ENCODE measurements at regions not wholly inside any gene's neighbourhood (a gene's known extent, or its start where the extent isn't known, plus 50 kb on each side); places are given as distances from the start of the nearest gene placed in this dataset.
"Not testable (repeated sequence)": the region's sequence is repeated elsewhere in the genome, so short reads cannot be mapped to it uniquely, and the experiment has no call there.

GRCh38 chr2:235105821-235106359 lies 154.1 kb downstream of the SH3BP4 start:
- no peak for DNase-seq

GRCh38 chr2:235106874-235107639 lies 155.2 kb downstream of the SH3BP4 start:
- DNase-seq: peak; percentile 43

- no peak for DNase-seq
These were observed 155.8 kb downstream of the SH3BP4 start for GRCh38 chr2:235107640-235107951.

- not testable (repeated sequence) for DNase-seq
These were observed 157.7 kb downstream of the SH3BP4 start for GRCh38 chr2:235109561-235109960.

GRCh38 chr2:235112365-235112764 lies 160.5 kb downstream of the SH3BP4 start:
- no peak for DNase-seq

- no peak for DNase-seq
These were observed 162.0 kb downstream of the SH3BP4 start for GRCh38 chr2:235113854-235114253.

GRCh38 chr2:235114286-235114685 lies 162.5 kb downstream of the SH3BP4 start:
- DNase-seq: no peak

- DNase-seq: no peak
These were observed 163.7 kb downstream of the SH3BP4 start for GRCh38 chr2:235115521-235115920.

- peak; percentile 12 for DNase-seq
These were observed 165.2 kb downstream of the SH3BP4 start for GRCh38 chr2:235116885-235117492.

GRCh38 chr2:235126768-235127167 lies 175.0 kb downstream of the SH3BP4 start:
- DNase-seq: no peak

GRCh38 chr2:235127931-235128330 lies 176.1 kb downstream of the SH3BP4 start:
- no peak for DNase-seq

- no peak for DNase-seq
These were observed 178.0 kb downstream of the SH3BP4 start for GRCh38 chr2:235129850-235130249.

GRCh38 chr2:235131334-235132305 lies 179.8 kb downstream of the SH3BP4 start:
- DNase-seq: no peak

- DNase-seq: no peak
These were observed 180.8 kb downstream of the SH3BP4 start for GRCh38 chr2:235132651-235133050.

GRCh38 chr2:235133837-235134236 lies 182.0 kb downstream of the SH3BP4 start:
- no peak for DNase-seq

GRCh38 chr2:235134420-235134819 lies 182.6 kb downstream of the SH3BP4 start:
- DNase-seq: no peak

- DNase-seq: no peak
These were observed 183.6 kb downstream of the SH3BP4 start for GRCh38 chr2:235135195-235135965.

GRCh38 chr2:235135990-235136561 lies 184.3 kb downstream of the SH3BP4 start:
- peak; percentile 37 for DNase-seq

- no peak for DNase-seq
These were observed 186.5 kb downstream of the SH3BP4 start for GRCh38 chr2:235138339-235138738.

- DNase-seq: no peak
These were observed 188.4 kb downstream of the SH3BP4 start for GRCh38 chr2:235139956-235140800.

GRCh38 chr2:235140801-235141081 lies 188.9 kb downstream of the SH3BP4 start:
- no peak for DNase-seq

All from skin of body (tissue), 1 donor.